Sigmoid colon (tissue), 6 donors: ENCODE measurements at regions not wholly inside any gene's neighbourhood (a gene's known extent, or its start where the extent isn't known, plus 50 kb on each side); places are given as distances from the start of the nearest gene placed in this dataset.

Source experiments
- DNase-seq: peaks from one replicate; pipeline ENCODE4 v3.0.0-alpha.2; 2019
- H3K27ac ChIP-seq, 4 donors: fragments of 200-600 bp; sonication (generic); one replicate each; pipeline ENCODE4 v1.5.1; 2016 to 2019; ENCODE audit warnings: mild to moderate bottlenecking in 1 of 4
- H3K27me3 ChIP-seq, 3 donors: fragments of 200-600 bp; sonication (generic); one replicate each; pipeline ENCODE4 v1.5.1; 2019; ENCODE audit warnings: mild to moderate bottlenecking in 1 of 3
- H3K36me3 ChIP-seq, 4 donors: fragments of 200-600 bp; sonication (generic); one replicate each; pipeline ENCODE4 v1.5.1; 2016 to 2019
- H3K4me1 ChIP-seq, 4 donors: fragments of 200-600 bp; sonication (generic); one replicate each; pipeline ENCODE4 v1.5.1; 2017 to 2019
- H3K4me3 ChIP-seq, 4 donors: fragments of 200-600 bp; sonication (generic); one replicate each; pipeline ENCODE4 v1.5.1; 2017 to 2019; ENCODE audit warnings: mild to moderate bottlenecking in 2 of 4, moderate library complexity in 1 of 4
- H3K9me3 ChIP-seq, 4 donors: fragments of 200-600 bp in 3 of 4; sonication (generic) in 3 of 4; one replicate each; pipeline versions ENCODE4 v1.5.1 to v1.6.1; 2013 to 2019
- EP300 ChIP-seq, 4 donors: sonication (generic); formaldehyde crosslinking; IDR thresholded peaks; one replicate each; pipeline ENCODE4 v1.6.1; 2017; ENCODE audit warnings: antibody characterized with exemption in 4 of 4
- POLR2A ChIP-seq, 2 donors: fragments of 450-650 bp; IDR thresholded peaks; one replicate each; pipeline ENCODE4 v1.6.1; 2016; ENCODE audit warnings: antibody characterized with exemption in 2 of 2, mild to moderate bottlenecking in 2 of 2, moderate library complexity in 2 of 2
- POLR2AphosphoS5 ChIP-seq, 4 donors: sonication (generic); formaldehyde crosslinking; IDR thresholded peaks; one replicate each; pipeline ENCODE4 v1.6.1; 2017; ENCODE audit warnings: antibody characterized with exemption in 4 of 4
- WGBS, 2 donors: extraction: QIAGEN DNeasy Blood & Tissue Kit; methylation state at CpG; one replicate each; pipeline ENCODE4 v1.1.7; 2013; 5-methylcytosine and 5-hydroxymethylcytosine counted together
- intact Hi-C: fragments of 100-400 bp; cut with DNase I; formaldehyde crosslinking; loops from one replicate; pipeline ENCODE4 v1.15.1; 2023
- TF ChIP-seq, protein P1 (sequence below), 4 experiments: fragments of 450-650 bp in 3 of 4; fragments of 200-600 bp in 1 of 4; IDR thresholded peaks; one replicate each; pipeline ENCODE4 v1.5.1; 2016 to 2019; ENCODE audit warnings: antibody characterized with exemption in 4 of 4, mild to moderate bottlenecking in 3 of 4, moderate library complexity in 2 of 4
- donor health status: healthy with polysubstance abuse.
- donor health status: healthy.

DNA sequence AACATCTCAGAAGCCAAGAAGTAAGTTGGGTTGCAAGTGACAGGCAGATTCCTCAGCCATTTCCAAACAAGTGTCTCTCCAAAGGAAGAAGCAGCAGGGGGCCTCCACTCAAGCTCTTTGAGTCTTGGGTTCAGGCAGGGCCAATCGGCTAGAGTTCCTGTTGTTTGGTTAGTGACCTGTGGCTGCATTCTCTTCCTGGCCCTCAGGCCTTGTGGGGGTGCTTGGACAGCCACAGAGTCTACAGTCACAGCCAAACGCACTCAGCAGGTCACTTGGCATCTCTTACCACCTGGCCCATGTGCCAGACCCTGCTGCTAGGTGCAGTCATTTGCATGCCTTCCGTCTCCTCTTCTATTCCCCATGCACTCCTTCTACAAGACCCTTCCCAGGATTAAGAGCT lies 353.9 kb downstream of the GRIN2B start:
- intact Hi-C loops, result no loop called here
- H3K27ac ChIP-seq, result no peak overlapping the region
- WGBS, 2 donors, result 88 to 92% methylated on average over 3 of the region's 3 CpGs
- H3K36me3 ChIP-seq, result no peaks in the 10 kb centered on the region
- H3K9me3 ChIP-seq, result no peaks in the 10 kb centered on the region
- no peaks in the 10 kb centered on the region for H3K4me1 ChIP-seq
- no peaks in the 10 kb centered on the region for H3K27me3 ChIP-seq
- TF ChIP-seq, protein P1, sequence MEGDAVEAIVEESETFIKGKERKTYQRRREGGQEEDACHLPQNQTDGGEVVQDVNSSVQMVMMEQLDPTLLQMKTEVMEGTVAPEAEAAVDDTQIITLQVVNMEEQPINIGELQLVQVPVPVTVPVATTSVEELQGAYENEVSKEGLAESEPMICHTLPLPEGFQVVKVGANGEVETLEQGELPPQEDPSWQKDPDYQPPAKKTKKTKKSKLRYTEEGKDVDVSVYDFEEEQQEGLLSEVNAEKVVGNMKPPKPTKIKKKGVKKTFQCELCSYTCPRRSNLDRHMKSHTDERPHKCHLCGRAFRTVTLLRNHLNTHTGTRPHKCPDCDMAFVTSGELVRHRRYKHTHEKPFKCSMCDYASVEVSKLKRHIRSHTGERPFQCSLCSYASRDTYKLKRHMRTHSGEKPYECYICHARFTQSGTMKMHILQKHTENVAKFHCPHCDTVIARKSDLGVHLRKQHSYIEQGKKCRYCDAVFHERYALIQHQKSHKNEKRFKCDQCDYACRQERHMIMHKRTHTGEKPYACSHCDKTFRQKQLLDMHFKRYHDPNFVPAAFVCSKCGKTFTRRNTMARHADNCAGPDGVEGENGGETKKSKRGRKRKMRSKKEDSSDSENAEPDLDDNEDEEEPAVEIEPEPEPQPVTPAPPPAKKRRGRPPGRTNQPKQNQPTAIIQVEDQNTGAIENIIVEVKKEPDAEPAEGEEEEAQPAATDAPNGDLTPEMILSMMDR (IDR thresholded peaks at IDR 0.05), result no peak
- no peak for TF ChIP-seq EP300 (IDR thresholded peaks at IDR 0.05)
- DNase-seq, result no peak
- H3K4me3 ChIP-seq, result no peak overlapping the region

DNA sequence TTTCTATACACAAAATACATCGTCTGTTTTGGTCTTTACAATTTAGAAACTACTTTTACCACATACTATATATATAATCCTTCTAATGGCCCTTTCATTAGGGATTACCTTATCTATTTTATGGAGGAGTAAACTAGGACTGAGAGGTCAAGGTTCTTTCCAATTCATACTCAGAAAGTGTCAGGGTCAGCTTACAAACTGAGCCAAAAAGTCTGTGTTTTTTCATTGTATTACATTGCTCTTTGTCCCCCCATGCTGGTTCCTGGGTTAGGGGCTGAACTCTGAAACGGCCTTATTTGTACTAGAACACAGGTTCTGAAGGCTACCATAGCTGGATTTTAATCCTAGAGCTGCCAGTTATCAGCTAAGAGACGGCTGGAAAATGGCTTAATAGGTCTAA lies 368.1 kb downstream of the GRIN2B start:
- DNase-seq, result no peak
- WGBS, 2 donors, result 29 to 53% methylated on average over 3 of the region's 3 CpGs
- Histone ChIP-seq H3K9me3 (no peaks in the 10 kb centered on the region), H3K4me1 (no peaks in the 10 kb centered on the region), H3K27ac (no peak overlapping the region), H3K4me3 (no peak overlapping the region), H3K27me3 (no peaks in the 10 kb centered on the region), H3K36me3 (no peaks in the 10 kb centered on the region)
- intact Hi-C loops, result no loop called here
- TF ChIP-seq POLR2A (IDR thresholded peaks at IDR 0.05), result no peak
- TF ChIP-seq EP300 (IDR thresholded peaks at IDR 0.05), result no peak
- TF ChIP-seq, protein P1 (IDR thresholded peaks at IDR 0.05), result no peak
- TF ChIP-seq POLR2AphosphoS5 (IDR thresholded peaks at IDR 0.05), result no peak

DNA sequence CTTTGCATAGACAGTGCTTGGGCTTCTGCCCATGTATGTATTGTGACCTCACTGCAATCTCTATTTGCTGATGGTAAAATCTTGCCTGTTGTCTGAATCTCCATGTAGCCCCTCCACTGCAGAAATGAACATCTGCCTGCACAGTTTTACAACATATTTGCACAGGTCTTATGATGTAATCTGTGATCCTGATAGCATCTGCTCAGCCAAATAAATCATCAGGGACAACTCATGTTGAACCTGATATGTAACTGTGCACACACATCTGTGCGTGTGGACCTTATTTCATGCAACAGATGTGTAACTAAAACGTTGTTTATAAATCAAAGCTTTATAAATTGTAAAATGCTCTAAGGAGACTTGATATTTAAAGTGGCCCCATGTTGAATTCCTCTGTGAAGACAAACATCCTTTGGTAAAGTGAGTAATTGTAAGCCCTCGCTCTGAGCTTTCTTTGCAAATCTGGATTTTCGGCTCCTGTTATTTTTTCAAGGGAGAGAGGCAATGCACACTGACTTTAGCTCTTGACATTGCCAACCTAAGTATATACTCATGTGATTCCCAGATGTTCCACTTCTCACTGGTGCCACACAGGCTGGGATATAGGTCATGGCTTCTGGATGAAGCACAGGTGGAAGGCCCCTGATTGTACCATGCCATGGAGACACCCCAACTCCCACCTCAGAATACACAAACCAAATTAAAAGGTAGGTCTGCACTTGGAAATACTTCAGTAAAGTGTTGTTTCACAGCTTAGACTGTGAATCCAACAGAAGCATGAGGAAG lies 371.3 kb downstream of the GRIN2B start:
- Histone ChIP-seq H3K4me1 (no peaks in the 10 kb centered on the region), H3K27ac (no peak overlapping the region), H3K27me3 (no peaks in the 10 kb centered on the region), H3K4me3 (no peak overlapping the region), H3K9me3 (no peaks in the 10 kb centered on the region), H3K36me3 (no peaks in the 10 kb centered on the region)
- no peak for TF ChIP-seq POLR2A (IDR thresholded peaks at IDR 0.05)
- no peak for TF ChIP-seq EP300 (IDR thresholded peaks at IDR 0.05)
- TF ChIP-seq POLR2AphosphoS5 (IDR thresholded peaks at IDR 0.05), result no peak
- TF ChIP-seq, protein P1 (IDR thresholded peaks at IDR 0.05), result no peak
- intact Hi-C loops, result no loop called here
- no peak for DNase-seq
- 48 to 67% methylated on average over 4 of the region's 4 CpGs for WGBS, 2 donors

GRCh38 chr12:13606290-13606689 lies 375.1 kb downstream of the GRIN2B start:
- Histone ChIP-seq H3K36me3 (no peaks in the 10 kb centered on the region), H3K9me3 (no peaks in the 10 kb centered on the region), H3K4me3 (no peak overlapping the region), H3K27me3 (no peaks in the 10 kb centered on the region), H3K27ac (no peak overlapping the region), H3K4me1 (no peaks in the 10 kb centered on the region)
- WGBS, 2 donors, result 54 to 56% methylated on average over 4 of the region's 4 CpGs
- TF ChIP-seq POLR2AphosphoS5 (IDR thresholded peaks at IDR 0.05) (no peak), POLR2A (IDR thresholded peaks at IDR 0.05) (no peak), EP300 (IDR thresholded peaks at IDR 0.05) (no peak)
- TF ChIP-seq, protein P1 (IDR thresholded peaks at IDR 0.05), result no peak
- intact Hi-C loops, result no loop called here
- no peak for DNase-seq

- Histone ChIP-seq H3K4me1 (no peaks in the 10 kb centered on the region), H3K4me3 (no peak overlapping the region), H3K27me3 (no peaks in the 10 kb centered on the region), H3K36me3 (no peaks in the 10 kb centered on the region), H3K9me3 (no peaks in the 10 kb centered on the region), H3K27ac (no peak overlapping the region)
- TF ChIP-seq POLR2AphosphoS5 (IDR thresholded peaks at IDR 0.05), result no peak
- no peak for TF ChIP-seq POLR2A (IDR thresholded peaks at IDR 0.05)
- TF ChIP-seq, protein P1 (IDR thresholded peaks at IDR 0.05), result no peak
- no peak for DNase-seq
- intact Hi-C loops, result no loop called here
- WGBS, 2 donors, result 88 to 92% methylated on average over 5 of the region's 5 CpGs
Observed at GRCh38 chr12:13603953-13604352, 377.4 kb downstream of the GRIN2B start.
